NCI-H510A treated with DMSO at 0.1 percent for 48 hours (cell line): ENCODE measurements at regions not wholly inside any gene's neighbourhood (a gene's known extent, or its start where the extent isn't known, plus 50 kb on each side); places are given as distances from the start of the nearest gene placed in this dataset.
A peak's percentile ranks its signal among the peaks of the same experiment; 100 is the strongest.

ENCODE experiments used
- DNase-seq: peaks from one replicate; lab custom pipeline; 2025; lab: John Stamatoyannopoulos, UW

DNA sequence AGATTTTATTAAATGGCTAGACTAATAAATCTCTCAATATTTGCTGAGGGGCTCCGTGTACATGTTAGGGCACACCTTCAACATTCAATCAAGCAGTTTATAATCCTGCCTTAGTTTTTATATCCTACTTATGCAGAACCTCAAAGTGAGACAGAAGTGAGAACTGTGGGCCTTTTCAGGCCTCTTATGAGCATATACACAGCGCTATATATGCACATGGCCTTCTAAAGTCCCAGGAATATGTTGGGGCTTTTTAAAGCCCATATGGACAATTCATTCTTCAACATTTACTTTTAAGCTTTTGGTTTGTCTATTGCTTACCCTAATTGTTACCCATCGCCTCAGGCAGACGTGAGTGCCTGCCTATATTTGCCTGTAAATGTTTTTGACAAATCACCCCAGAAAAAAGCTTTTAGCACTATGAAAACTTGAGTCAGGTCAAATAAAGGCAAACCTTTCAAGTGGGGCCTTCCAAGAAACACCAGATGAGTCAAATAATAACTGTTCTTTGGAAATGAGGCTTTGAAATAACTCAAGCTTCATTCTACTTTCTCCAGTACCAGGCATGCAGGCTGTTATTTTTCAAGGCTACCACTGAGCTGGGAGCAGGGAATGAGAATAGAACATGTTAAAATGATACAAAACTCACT lies 58.2 kb downstream of the ESM1 start:
- DNase-seq = no peak

DNA sequence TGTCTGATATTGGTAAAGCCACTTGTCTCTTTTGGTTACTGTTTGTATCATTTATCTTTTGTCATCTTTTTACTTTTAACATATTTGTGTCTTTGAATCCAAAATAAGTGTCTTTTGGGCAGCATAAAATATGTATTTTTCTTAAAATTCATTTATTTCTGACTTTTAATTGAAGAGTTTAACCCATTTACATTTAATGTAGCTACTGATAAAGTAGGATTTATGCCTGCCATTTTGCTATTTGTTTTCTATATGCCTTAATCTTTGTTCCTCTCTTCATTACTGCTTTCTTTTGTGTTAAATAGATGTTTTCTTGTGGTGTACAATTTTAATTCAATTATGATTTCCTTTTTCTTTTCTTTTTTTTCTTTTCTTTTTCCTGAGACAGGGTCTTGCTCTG lies 60.9 kb downstream of the ESM1 start:
- no peak for DNase-seq

DNA sequence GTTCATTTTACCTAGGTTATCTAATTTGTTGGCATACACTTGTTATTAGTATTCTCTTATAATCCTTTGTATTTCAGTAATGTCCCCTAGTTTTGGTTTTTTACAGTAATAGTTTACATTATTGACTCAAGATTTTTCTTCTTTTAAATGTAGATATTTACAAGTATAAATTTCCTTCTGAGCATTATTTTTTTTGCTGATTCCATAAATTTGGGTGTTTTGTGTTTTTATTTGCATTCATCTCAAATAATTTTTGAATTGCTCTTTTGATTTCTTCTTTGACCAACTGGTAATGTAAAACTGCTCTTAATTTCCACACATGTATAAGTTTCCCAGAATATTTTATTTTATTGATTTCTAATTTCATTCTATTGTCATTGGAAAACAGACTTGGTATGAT lies 68.1 kb downstream of the ESM1 start:
- DNase-seq = no peak

- no peak for DNase-seq
Observed at GRCh38 chr5:54915466-54916027, 69.8 kb downstream of the ESM1 start.

GRCh38 chr5:54912021-54912420 lies 73.4 kb downstream of the ESM1 start:
- DNase-seq = no peak

GRCh38 chr5:54909911-54910870 lies 75.2 kb downstream of the ESM1 start:
- DNase-seq = no peak

- no peak for DNase-seq
Observed at GRCh38 chr5:54908774-54909525, 76.4 kb downstream of the ESM1 start.

DNA sequence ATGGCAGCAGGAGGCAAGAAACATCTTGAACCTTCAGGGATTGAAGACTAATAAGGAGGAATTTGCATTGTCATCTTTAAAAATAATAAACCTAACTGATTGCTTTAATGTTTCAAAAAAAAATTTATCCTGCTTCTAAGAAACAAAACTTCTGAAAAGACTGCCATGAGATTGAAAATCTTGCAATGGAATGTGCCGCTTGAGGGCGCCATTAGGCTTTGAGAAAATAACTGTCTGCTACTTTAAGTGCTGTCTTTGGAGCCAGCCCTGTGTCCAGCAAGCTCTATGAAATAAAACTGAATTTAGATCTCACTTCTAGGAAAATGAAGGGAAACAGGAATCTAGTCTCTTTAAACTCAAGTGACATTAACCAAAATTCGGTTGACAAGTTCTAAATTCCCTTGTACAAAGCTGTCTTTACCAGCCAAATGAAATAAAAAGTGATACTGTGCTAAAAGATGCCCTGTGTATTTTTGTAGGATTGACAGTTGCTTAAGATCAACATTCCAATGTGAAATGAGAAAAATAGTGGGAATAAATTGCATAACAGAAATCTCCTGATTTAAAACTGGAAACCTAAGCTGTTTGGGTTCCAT lies 79.4 kb downstream of the ESM1 start:
- DNase-seq = peak; percentile 41

DNA sequence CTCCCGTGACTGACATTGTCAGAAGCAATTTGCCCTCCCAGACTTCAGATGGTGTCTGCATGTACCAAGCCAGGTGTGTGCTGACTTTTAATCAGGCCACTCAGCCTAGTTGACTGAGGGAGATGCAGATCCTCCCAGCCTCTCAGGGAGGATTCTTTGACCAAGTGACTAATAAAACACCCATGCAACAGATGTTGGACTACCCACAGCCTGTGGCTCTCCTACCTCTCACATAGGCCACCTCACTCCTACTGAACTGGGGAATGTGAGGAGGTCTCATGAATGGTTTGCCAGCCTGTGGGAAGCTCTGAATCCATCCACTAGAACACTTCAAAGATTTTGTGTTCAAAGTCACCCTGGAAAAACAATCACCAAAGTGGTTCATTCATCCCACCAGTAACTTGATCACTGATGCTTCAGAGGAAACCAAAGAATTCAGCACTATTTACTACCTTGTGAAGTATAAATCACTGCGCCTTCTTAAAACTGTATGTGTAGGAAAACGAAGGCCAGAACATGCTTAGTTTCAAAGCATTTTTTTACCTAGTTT lies 80.1 kb downstream of the ESM1 start:
- no peak for DNase-seq

- DNase-seq = no peak
Observed at GRCh38 chr5:54904425-54904824, 81.0 kb downstream of the ESM1 start.

- DNase-seq = peak; percentile 42
Observed at GRCh38 chr5:54902791-54903473, 82.5 kb downstream of the ESM1 start.

- DNase-seq = no peak
Observed at GRCh38 chr5:54900984-54901725, 84.2 kb downstream of the ESM1 start.

- no peak for DNase-seq
Observed at GRCh38 chr5:54897001-54897400, 88.4 kb downstream of the ESM1 start.

DNA sequence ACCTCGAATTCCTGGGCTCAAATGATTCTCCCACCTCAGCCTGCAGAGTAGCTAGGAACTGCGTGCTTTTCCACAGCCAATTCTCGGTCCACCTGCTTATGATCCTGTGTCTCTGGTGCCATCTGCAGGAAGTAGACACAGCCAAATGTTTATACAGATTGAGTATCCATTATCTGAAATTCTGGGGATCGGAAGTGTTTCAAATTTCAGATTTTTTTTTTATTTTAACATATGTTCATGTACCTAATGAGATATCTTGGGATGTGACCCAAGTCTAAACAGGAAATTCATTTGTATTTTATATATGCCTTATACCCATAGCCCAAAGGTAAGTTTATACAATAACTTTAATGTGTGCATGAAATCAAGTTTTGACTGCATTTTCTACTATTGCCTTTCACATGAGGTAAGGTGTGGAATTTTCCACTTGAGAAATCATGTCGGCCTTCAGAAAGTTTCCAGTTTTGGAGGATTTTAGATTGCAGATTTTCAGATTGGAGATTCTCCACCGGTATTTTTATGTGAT lies 89.5 kb downstream of the ESM1 start:
- peak; percentile 21 for DNase-seq

DNA sequence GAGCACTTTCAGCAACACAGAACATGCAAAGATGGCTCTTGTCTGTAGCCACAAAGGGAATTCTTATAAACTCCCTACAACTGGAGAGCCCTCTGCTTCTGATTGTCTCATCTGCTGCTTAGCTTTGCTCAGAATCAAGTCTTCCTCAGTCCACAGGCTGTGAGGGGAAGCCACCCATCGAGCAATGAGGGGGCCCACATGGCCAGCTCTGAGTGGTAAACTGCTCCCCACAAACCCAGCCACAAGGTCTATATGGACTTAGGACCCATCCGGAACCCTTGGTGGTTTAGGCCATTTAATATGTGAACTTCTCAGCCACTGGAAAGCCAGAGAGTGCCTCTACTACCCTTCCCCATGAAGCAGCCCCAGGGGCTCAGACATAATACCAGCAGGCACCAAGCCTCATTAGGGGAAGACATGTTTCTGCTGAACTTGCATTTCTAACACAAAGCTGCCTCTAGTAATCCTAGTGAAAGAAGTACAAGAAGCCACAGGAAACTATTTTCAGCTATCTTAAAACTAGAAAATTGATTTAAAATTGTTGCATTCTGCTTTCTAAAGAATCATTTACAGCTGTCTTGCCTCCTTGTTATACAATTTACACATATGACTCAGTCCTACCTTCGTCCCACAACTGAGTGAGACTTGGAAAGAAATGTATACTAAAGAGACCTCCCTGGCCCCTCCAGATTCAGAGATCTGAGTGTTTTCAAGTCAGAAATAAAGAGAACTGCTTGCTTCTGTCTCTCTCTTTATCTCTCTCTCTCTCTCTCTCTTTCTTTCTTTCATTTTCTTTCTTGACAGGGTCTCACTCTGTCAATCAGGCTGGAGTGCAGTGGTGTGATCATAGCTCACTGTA lies 90.2 kb downstream of the ESM1 start:
- no peak for DNase-seq

GRCh38 chr5:54889826-54890225 lies 95.6 kb downstream of the ESM1 start:
- DNase-seq = no peak

DNA sequence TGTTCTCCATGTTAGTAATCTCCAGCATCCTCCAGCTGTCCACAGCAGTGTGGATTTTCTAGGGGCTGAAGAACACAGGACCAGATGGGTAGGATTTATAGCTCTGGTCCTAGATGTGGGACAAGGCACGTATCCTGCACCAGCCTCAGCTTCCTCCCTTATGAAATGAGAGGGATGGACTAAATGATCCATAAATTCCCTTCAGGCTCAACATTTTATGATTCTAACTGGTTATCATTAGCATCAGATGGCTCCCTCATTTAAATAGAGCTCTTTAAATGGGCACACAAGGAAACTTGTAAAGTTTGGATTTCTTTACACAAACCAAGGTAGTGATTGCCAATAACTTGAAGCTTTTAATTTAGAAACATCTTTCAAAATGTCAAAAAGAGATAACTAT lies 97.7 kb downstream of the ESM1 start:
- DNase-seq = no peak

DNA sequence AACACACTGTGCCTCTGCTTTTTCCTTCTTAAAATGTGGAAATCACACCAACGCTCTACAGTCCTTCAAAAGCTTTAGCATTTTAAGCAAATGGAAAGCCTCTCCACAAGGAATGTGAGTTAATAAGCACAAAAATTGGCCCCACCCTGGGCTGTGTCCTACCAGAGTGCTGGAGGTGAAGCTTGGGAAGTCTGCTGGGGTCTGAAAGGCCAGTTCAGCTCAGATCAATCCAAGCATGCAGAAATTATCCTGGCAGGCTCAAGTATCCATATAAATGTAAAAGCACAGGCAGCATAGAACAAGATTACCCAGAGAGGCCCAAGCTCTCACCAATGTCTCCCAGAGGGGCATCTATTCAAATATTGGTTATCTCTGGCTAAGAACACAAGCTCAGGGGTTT lies 98.5 kb downstream of the ESM1 start:
- DNase-seq = no peak

DNA sequence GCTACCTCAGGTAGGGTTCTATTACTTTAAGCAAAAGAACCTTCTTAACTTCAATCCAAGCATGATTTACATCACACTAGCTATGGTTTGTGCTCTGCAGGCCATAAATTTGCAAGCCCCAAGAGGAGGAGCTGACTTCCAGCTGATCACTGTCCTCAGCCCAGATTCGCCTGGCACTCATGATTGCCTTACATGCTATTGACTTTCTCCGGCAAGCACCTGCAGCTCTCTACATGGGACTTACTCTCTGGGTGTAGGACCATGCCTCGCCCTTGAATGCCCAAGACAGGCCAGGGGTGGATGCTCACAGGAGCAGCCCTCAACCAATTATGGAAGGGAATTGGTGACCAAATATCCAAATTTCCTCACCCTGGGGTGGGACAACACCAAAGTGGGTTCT lies 99.8 kb downstream of the ESM1 start:
- no peak for DNase-seq
